Suprapubic skin (tissue), 4 donors: ENCODE measurements at regions not wholly inside any gene's neighbourhood (a gene's known extent, or its start where the extent isn't known, plus 50 kb on each side); places are given as distances from the start of the nearest gene placed in this dataset.

Experiments
- CTCF ChIP-seq, 2 donors: fragments of 200-600 bp in 1 of 2; fragments of 450-650 bp in 1 of 2; sonication (generic) in 1 of 2; IDR thresholded peaks; one replicate each; pipeline ENCODE4 v1.5.1; 2016 to 2019; ENCODE audit warnings: antibody characterized with exemption in 2 of 2, mild to moderate bottlenecking in 1 of 2, moderate library complexity in 1 of 2
- POLR2A ChIP-seq, 2 donors: fragments of 450-650 bp; IDR thresholded peaks; one replicate each; pipeline ENCODE4 v1.6.1; 2017; ENCODE audit warnings: antibody characterized with exemption in 2 of 2, mild to moderate bottlenecking in 2 of 2, moderate library complexity in 2 of 2
- POLR2AphosphoS5 ChIP-seq, 3 donors: sonication (generic); formaldehyde crosslinking; IDR thresholded peaks; one replicate each; pipeline ENCODE4 v1.6.1; 2017; ENCODE audit warnings: antibody characterized with exemption in 3 of 3

- no peak for TF ChIP-seq CTCF (IDR thresholded peaks at IDR 0.05)
- TF ChIP-seq POLR2AphosphoS5 (IDR thresholded peaks at IDR 0.05): no peak
- TF ChIP-seq POLR2A (IDR thresholded peaks at IDR 0.05): no peak
Observed at GRCh38 chr11:106159836-106160235, 82.4 kb downstream of the AASDHPPT start.
